ENCODE measurements at regions not wholly inside any gene's neighbourhood (a gene's known extent, or its start where the extent isn't known, plus 50 kb on each side); places are given as distances from the start of the nearest gene placed in this dataset.
A peak's percentile ranks its signal among the peaks of the same experiment; 100 is the strongest.

GRCh38 chr7:22561321-22561811 lies 61.4 kb upstream of the STEAP1B start:
- Histone ChIP-seq H3K27ac (no peak overlapping the region), H3K27me3 (no peaks in the 10 kb centered on the region), H3K4me1 (peaks cover 21% of the 10 kb centered on the region), H3K4me3 (no peak overlapping the region), H3K36me3 (ENCODE audit: low read depth, missing control alignments) (no peaks in the 10 kb centered on the region), H3K9me3 (no peaks in the 10 kb centered on the region)
- intact Hi-C loops (cut with DNase I; ENCODE audit: low total_unique reads), result loop anchor here (5.0 kb wide), 1 partner anchor 166 kb away; the partner anchor contains the start of gene IL6
- TF ChIP-seq CTCF (IDR thresholded peaks at IDR 0.05) (no peak), POLR2A (IDR thresholded peaks at IDR 0.05) (no peak)
- peak; percentile 89 for DNase-seq
- 13 to 14% methylated on average over 12 to 13 of the region's 13 CpGs for WGBS, 2 donors

- Histone ChIP-seq H3K27me3 (no peaks in the 10 kb centered on the region), H3K27ac (no peak overlapping the region), H3K36me3 (ENCODE audit: low read depth, missing control alignments) (no peaks in the 10 kb centered on the region), H3K9me3 (no peaks in the 10 kb centered on the region), H3K4me1 (peaks cover 21% of the 10 kb centered on the region), H3K4me3 (no peak overlapping the region)
- DNase-seq, result peak; percentile 86
- intact Hi-C loops (cut with DNase I; ENCODE audit: low total_unique reads), result loop anchor here (5.0 kb wide), 2 partner anchors 167 to 492 kb away; partner anchors contain the start of gene IL6
- WGBS, 2 donors, result 49 to 59% methylated on average over 13 of the region's 13 CpGs
- TF ChIP-seq POLR2A (IDR thresholded peaks at IDR 0.05) (no peak), CTCF (IDR thresholded peaks at IDR 0.05) (peak; percentile 76 to 91 (median 85))
Measured at GRCh38 chr7:22559829-22560489, 60.0 kb upstream of the STEAP1B start.

- no peak overlapping the region for H3K4me3 ChIP-seq
- no peak for DNase-seq
- H3K27me3 ChIP-seq, result no peaks in the 10 kb centered on the region
- no peak for TF ChIP-seq POLR2A (IDR thresholded peaks at IDR 0.05)
- no peak for TF ChIP-seq CTCF (IDR thresholded peaks at IDR 0.05)
- intact Hi-C loops (cut with DNase I; ENCODE audit: low total_unique reads), result loop anchor here (5.0 kb wide), 1 partner anchor 495 kb away; no protein-coding TSS in a partner anchor
- peaks cover 12% of the 10 kb centered on the region for H3K4me1 ChIP-seq
- H3K9me3 ChIP-seq, result no peaks in the 10 kb centered on the region
- no peak overlapping the region for H3K27ac ChIP-seq
- no peaks in the 10 kb centered on the region for H3K36me3 ChIP-seq (ENCODE audit: low read depth, missing control alignments)
- 90 to 99% methylated on average over 4 of the region's 4 CpGs for WGBS, 2 donors
Measured at GRCh38 chr7:22557167-22557566, 57.2 kb upstream of the STEAP1B start.

GRCh38 chr7:22555476-22555875 lies 55.5 kb upstream of the STEAP1B start:
- no peak overlapping the region for H3K27ac ChIP-seq
- no peaks in the 10 kb centered on the region for H3K27me3 ChIP-seq
- WGBS, 2 donors, result 91 to 94% methylated on average over 8 of the region's 8 CpGs
- no peak overlapping the region for H3K4me3 ChIP-seq
- H3K4me1 ChIP-seq, result no peaks in the 10 kb centered on the region
- H3K9me3 ChIP-seq, result no peaks in the 10 kb centered on the region
- no peak for TF ChIP-seq POLR2A (IDR thresholded peaks at IDR 0.05)
- TF ChIP-seq CTCF (IDR thresholded peaks at IDR 0.05), result no peak
- intact Hi-C loops (cut with DNase I; ENCODE audit: low total_unique reads), result loop anchor here (5.0 kb wide), 1 partner anchor 497 kb away; no protein-coding TSS in a partner anchor
- H3K36me3 ChIP-seq (ENCODE audit: low read depth, missing control alignments), result no peaks in the 10 kb centered on the region
- DNase-seq, result no peak

GRCh38 chr7:22554184-22554583 lies 54.2 kb upstream of the STEAP1B start:
- Histone ChIP-seq H3K4me1 (peaks cover 10% of the 10 kb centered on the region), H3K9me3 (no peaks in the 10 kb centered on the region), H3K27me3 (no peaks in the 10 kb centered on the region), H3K36me3 (ENCODE audit: low read depth, missing control alignments) (no peaks in the 10 kb centered on the region), H3K27ac (no peak overlapping the region), H3K4me3 (no peak overlapping the region)
- intact Hi-C loops (cut with DNase I; ENCODE audit: low total_unique reads), result no loop called here
- TF ChIP-seq CTCF (IDR thresholded peaks at IDR 0.05) (no peak), POLR2A (IDR thresholded peaks at IDR 0.05) (no peak)
- DNase-seq, result no peak
- 88 to 100% methylated on average over 3 to 5 of the region's 5 CpGs for WGBS, 2 donors
